ENCODE measurements at regions not wholly inside any gene's neighbourhood (a gene's known extent, or its start where the extent isn't known, plus 50 kb on each side); places are given as distances from the start of the nearest gene placed in this dataset.

DNA sequence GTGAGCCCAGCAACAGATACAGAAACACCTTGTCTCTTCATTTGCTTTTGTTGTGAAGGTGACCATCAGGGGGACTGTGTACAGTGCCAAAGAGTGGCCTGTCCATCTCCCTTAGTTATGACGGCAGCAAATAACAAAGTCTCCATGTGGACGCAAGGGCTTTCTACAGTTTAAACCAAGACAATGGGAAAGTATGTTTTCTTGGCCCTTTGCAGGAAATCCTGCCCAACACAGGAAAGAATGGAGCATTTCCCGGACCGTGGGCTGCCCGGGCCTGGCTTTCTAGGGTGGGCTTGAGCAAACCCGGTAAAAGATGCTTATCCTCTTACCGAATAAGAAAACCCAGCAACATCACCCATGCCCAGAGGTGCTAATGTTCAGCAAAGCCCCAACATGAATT, 87.3 kb downstream of the ZBTB18 start (continued):
- TF ChIP-seq ZNF148 (tag by site-specific recombination; IDR thresholded peaks at IDR 0.05; ENCODE audit: borderline replicate concordance) (no peak), ZNF132 (tag by site-specific recombination; IDR thresholded peaks at IDR 0.05; ENCODE audit: borderline replicate concordance) (no peak), ZNF184 (tag by site-specific recombination; IDR thresholded peaks at IDR 0.05) (no peak), HIC1 (tag by site-specific recombination; IDR thresholded peaks at IDR 0.05) (no peak), ZNF664 (tag by site-specific recombination; IDR thresholded peaks at IDR 0.05) (no peak), HOXA7 (CRISPR knock-in tag; IDR thresholded peaks at IDR 0.05; ENCODE audit: borderline replicate concordance) (no peak)
- TF ChIP-seq, protein P1, sequence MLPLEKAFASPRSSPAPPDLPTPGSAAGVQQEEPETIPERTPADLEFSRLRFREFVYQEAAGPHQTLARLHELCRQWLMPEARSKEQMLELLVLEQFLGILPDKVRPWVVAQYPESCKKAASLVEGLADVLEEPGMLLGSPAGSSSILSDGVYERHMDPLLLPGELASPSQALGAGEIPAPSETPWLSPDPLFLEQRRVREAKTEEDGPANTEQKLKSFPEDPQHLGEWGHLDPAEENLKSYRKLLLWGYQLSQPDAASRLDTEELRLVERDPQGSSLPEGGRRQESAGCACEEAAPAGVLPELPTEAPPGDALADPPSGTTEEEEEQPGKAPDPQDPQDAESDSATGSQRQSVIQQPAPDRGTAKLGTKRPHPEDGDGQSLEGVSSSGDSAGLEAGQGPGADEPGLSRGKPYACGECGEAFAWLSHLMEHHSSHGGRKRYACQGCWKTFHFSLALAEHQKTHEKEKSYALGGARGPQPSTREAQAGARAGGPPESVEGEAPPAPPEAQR (tag by site-specific recombination; IDR thresholded peaks at IDR 0.05), result no peak

GRCh38 chr1:244139655-244140054, 88.6 kb downstream of the ZBTB18 start:
- POLR2A ChIA-PET, result no interaction called here
- TF ChIP-seq ZNF398 (tag by site-specific recombination; IDR thresholded peaks at IDR 0.05) (no peak), GLI2 (tag by site-specific recombination; IDR thresholded peaks at IDR 0.05; ENCODE audit: borderline replicate concordance, low read depth) (no peak), ZBTB7A (tag by site-specific recombination; IDR thresholded peaks at IDR 0.05; ENCODE audit: low read depth) (no peak), ZNF654 (tag by site-specific recombination; IDR thresholded peaks at IDR 0.05; ENCODE audit: low read depth) (no peak)
- no peak overlapping the region for H3K27ac ChIP-seq (ENCODE audit: extremely low read depth, low read depth, low read length)
- H3K4me1 ChIP-seq (ENCODE audit: control insufficient read depth, insufficient read depth, low read length), result no peaks in the 10 kb centered on the region
- H3K4me3 ChIP-seq (ENCODE audit: low read depth, low read length), result no peak overlapping the region
- no peaks in the 10 kb centered on the region for H3K36me3 ChIP-seq (ENCODE audit: control insufficient read depth in 2 of 2, insufficient read depth in 1 of 2, low read length in 2 of 2)
- H3K9me3 ChIP-seq (ENCODE audit: control insufficient read depth, insufficient read depth, low read depth, low read length), result no peaks in the 10 kb centered on the region
- CTCF ChIA-PET, result no interaction called here

GRCh38 chr1:244140420-244140819, 89.3 kb downstream of the ZBTB18 start:
- POLR2A ChIA-PET, result no interaction called here
- CTCF ChIA-PET, result no interaction called here
- H3K36me3 ChIP-seq (ENCODE audit: control insufficient read depth in 2 of 2, insufficient read depth in 1 of 2, low read length in 2 of 2), result no peaks in the 10 kb centered on the region

More at GRCh38 chr1:244140420-244140819, 89.3 kb downstream of the ZBTB18 start:
- TF ChIP-seq ZNF19 (tag by site-specific recombination; IDR thresholded peaks at IDR 0.05; ENCODE audit: low read depth) (no peak), ZNF416 (tag by site-specific recombination; IDR thresholded peaks at IDR 0.05) (no peak), SP2 (tag by site-specific recombination; IDR thresholded peaks at IDR 0.05) (no peak), ZNF114 (tag by site-specific recombination; IDR thresholded peaks at IDR 0.05) (0 out of 2 replicates have a peak, but pooled peaks have one; percentile 38), ZBTB17 (tag by site-specific recombination; IDR thresholded peaks at IDR 0.05) (peak; percentile 80), ZNF366 (tag by site-specific recombination; conservative IDR thresholded peaks at IDR 0.05) (peak; percentile 79)
- TF ChIP-seq, protein P2, sequence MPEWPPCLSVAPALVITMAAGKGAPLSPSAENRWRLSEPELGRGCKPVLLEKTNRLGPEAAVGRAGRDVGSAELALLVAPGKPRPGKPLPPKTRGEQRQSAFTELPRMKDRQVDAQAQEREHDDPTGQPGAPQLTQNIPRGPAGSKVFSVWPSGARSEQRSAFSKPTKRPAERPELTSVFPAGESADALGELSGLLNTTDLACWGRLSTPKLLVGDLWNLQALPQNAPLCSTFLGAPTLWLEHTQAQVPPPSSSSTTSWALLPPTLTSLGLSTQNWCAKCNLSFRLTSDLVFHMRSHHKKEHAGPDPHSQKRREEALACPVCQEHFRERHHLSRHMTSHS (tag by site-specific recombination; IDR thresholded peaks at IDR 0.05), result no peak
- TF ChIP-seq, protein P3, sequence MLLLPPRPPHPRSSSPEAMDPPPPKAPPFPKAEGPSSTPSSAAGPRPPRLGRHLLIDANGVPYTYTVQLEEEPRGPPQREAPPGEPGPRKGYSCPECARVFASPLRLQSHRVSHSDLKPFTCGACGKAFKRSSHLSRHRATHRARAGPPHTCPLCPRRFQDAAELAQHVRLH (tag by site-specific recombination; IDR thresholded peaks at IDR 0.05), result no peak
- H3K9me3 ChIP-seq (ENCODE audit: control insufficient read depth, insufficient read depth, low read depth, low read length), result no peaks in the 10 kb centered on the region
- H3K4me3 ChIP-seq (ENCODE audit: low read depth, low read length), result no peak overlapping the region
- no peaks in the 10 kb centered on the region for H3K4me1 ChIP-seq (ENCODE audit: control insufficient read depth, insufficient read depth, low read length)
- no peak overlapping the region for H3K27ac ChIP-seq (ENCODE audit: extremely low read depth, low read depth, low read length)
